ENCODE measurements at regions not wholly inside any gene's neighbourhood (a gene's known extent, or its start where the extent isn't known, plus 50 kb on each side); places are given as distances from the start of the nearest gene placed in this dataset.
"Not testable (repeated sequence)": the region's sequence is repeated elsewhere in the genome, so short reads cannot be mapped to it uniquely, and the experiment has no call there.

- no peak for TF ChIP-seq POLR2A (IDR thresholded peaks at IDR 0.05)
- TF ChIP-seq CTCF (IDR thresholded peaks at IDR 0.05) = no peak
- Histone ChIP-seq H3K9me3 (no peaks in the 10 kb centered on the region), H3K4me1 (no peaks in the 10 kb centered on the region), H3K36me3 (no peaks in the 10 kb centered on the region), H3K27me3 (no peaks in the 10 kb centered on the region), H3K27ac (no peak overlapping the region), H3K4me3 (no peak overlapping the region)
- WGBS, 4 donors = 63 to 79% (median 67%) methylated on average over 17 to 21 of the region's 21 CpGs
- intact Hi-C loops (cut with DNase I) = no loop called here
- ATAC-seq = no peak
- DNase-seq = peak in 1 of 5 donors; percentile 4
These were observed 213.1 kb downstream of the TBC1D2B start for GRCh38 chr15:77864211-77865105.

DNA sequence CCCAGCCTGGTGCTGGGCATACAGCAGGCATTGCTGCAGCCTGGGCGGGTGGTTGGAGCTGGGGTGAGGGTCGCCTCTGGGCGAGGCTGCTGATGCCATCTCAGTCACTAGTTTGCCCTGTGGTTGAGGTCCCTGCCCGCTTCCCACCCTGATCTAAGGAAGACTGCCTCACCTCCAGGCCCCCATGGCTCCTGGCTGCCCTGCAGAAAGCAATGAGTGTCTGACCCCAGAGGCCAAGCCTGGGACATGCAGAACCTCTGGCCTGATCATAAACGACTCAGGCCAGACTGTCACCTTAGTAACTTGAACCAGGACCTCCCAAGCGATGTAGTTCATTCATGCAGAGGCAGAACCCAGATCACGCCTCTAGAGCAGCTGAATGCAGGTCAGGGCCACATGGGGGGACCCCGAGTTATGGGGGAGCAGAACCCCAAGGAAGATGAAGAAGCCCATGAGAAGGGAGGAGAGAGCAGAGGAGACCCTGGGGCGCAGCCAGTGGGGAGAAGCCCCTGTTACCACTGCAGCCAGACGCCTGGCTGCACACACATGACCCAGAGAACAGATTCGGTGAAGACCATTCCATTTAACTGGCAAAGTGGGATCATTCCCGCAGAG lies 213.9 kb downstream of the TBC1D2B start:
- no peak for DNase-seq
- 78 to 90% (median 81%) methylated on average over 8 to 12 of the region's 12 CpGs for WGBS, 4 donors

GRCh38 chr15:77862651-77863104 lies 214.8 kb downstream of the TBC1D2B start:
- no peak overlapping the region for H3K4me3 ChIP-seq
- no peaks in the 10 kb centered on the region for H3K4me1 ChIP-seq
- no peaks in the 10 kb centered on the region for H3K36me3 ChIP-seq
- H3K27me3 ChIP-seq = no peaks in the 10 kb centered on the region
- H3K27ac ChIP-seq = no peak overlapping the region
- H3K9me3 ChIP-seq = no peaks in the 10 kb centered on the region
- intact Hi-C loops (cut with DNase I) = no loop called here
- no peak for TF ChIP-seq POLR2A (IDR thresholded peaks at IDR 0.05)
- no peak for TF ChIP-seq CTCF (IDR thresholded peaks at IDR 0.05)
- DNase-seq (no peak), ATAC-seq (no peak)
- 55 to 68% (median 61%) methylated on average over 5 to 13 of the region's 13 CpGs for WGBS, 4 donors

More for the DNA sequence above, 213.9 kb downstream of the TBC1D2B start:
- Histone ChIP-seq H3K4me1 (no peaks in the 10 kb centered on the region), H3K36me3 (no peaks in the 10 kb centered on the region), H3K27ac (no peak overlapping the region), H3K27me3 (no peaks in the 10 kb centered on the region), H3K4me3 (no peak overlapping the region), H3K9me3 (no peaks in the 10 kb centered on the region)
- intact Hi-C loops (cut with DNase I) = no loop called here
- TF ChIP-seq CTCF (IDR thresholded peaks at IDR 0.05) = no peak
- no peak for TF ChIP-seq POLR2A (IDR thresholded peaks at IDR 0.05)
- no peak for ATAC-seq

- intact Hi-C loops (cut with DNase I); ATAC-seq; H3K36me3 ChIP-seq; H3K9me3 ChIP-seq; DNase-seq; H3K4me1 ChIP-seq; H3K4me3 ChIP-seq; H3K27ac ChIP-seq; H3K27me3 ChIP-seq: not testable (repeated sequence)
- WGBS, 4 donors = 72 to 83% (median 78%) methylated on average over 8 to 10 of the region's 10 CpGs
These were observed 215.4 kb downstream of the TBC1D2B start for GRCh38 chr15:77861997-77862635.

All from heart left ventricle (tissue), 16 donors.